ENCODE measurements at regions not wholly inside any gene's neighbourhood (a gene's known extent, or its start where the extent isn't known, plus 50 kb on each side); places are given as distances from the start of the nearest gene placed in this dataset.

DNA sequence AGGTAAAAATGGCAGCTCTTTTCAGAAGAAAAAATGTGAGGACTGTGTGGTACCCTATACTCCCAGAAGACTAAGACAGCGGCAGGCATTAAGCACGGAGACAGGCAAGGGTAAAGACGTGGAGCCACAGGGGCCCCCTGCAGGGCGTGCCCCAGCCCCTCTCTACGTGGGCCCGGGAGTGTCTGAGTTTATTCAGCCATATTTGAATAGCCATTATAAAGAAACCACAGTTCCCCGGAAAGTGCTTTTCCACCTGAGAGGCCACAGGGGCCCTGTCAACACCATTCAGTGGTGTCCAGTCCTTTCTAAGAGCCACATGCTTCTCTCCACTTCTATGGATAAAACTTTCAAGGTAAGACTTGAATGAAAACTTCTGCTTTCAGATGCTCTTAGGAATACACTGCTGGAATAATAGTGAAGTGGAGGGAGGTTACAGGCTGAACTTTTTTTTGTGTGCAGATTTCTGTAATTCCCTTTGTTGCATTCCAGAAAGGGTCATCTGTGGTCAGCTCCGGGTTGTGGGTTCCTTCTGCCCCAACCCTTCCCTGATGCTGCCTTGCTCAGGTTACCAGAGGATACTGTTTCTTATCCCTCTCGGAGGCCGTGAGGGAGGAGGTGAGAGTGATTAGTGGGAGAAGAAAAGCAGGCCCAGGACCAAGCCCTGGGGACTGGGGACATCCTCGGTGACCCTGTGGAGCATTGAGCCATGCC is 58.4 kb downstream of the SLC25A47 start:
- Histone ChIP-seq H3K27me3 (ENCODE audit: insufficient read depth, low read length) (no peaks in the 10 kb centered on the region), H3K9me3 (ENCODE audit: low read length) (no peaks in the 10 kb centered on the region), H3K36me3 (ENCODE audit: insufficient read depth, low read length) (peaks cover 2% of the 10 kb centered on the region), H3K4me3 (ENCODE audit: low read length) (no peak overlapping the region), H3K4me1 (ENCODE audit: insufficient read depth, low read length) (peaks cover 39% of the 10 kb centered on the region), H2AFZ (ENCODE audit: low read depth, low read length) (no peak overlapping the region)

- H3K4me3 ChIP-seq (ENCODE audit: low read length), result no peak overlapping the region
- peaks cover 35% of the 10 kb centered on the region for H3K4me1 ChIP-seq (ENCODE audit: insufficient read depth, low read length)
- H3K9me3 ChIP-seq (ENCODE audit: low read length), result no peaks in the 10 kb centered on the region
- no peak overlapping the region for H2AFZ ChIP-seq (ENCODE audit: low read depth, low read length)
- H3K36me3 ChIP-seq (ENCODE audit: insufficient read depth, low read length), result peaks cover 2% of the 10 kb centered on the region
- H3K27me3 ChIP-seq (ENCODE audit: insufficient read depth, low read length), result no peaks in the 10 kb centered on the region
Observed at GRCh38 chr14:100382106-100382455, 58.9 kb downstream of the SLC25A47 start.

GRCh38 chr14:100383727-100384158 is 60.6 kb downstream of the SLC25A47 start:
- Histone ChIP-seq H3K36me3 (ENCODE audit: insufficient read depth, low read length) (peaks cover 2% of the 10 kb centered on the region), H2AFZ (ENCODE audit: low read depth, low read length) (no peak overlapping the region), H3K27me3 (ENCODE audit: insufficient read depth, low read length) (no peaks in the 10 kb centered on the region), H3K4me1 (ENCODE audit: insufficient read depth, low read length) (peaks cover 29% of the 10 kb centered on the region), H3K4me3 (ENCODE audit: low read length) (no peak overlapping the region), H3K9me3 (ENCODE audit: low read length) (no peaks in the 10 kb centered on the region)

- no peaks in the 10 kb centered on the region for H3K27me3 ChIP-seq (ENCODE audit: insufficient read depth, low read length)
- H3K4me3 ChIP-seq (ENCODE audit: low read length), result no peak overlapping the region
- peaks cover 2% of the 10 kb centered on the region for H3K36me3 ChIP-seq (ENCODE audit: insufficient read depth, low read length)
- peaks cover 29% of the 10 kb centered on the region for H3K4me1 ChIP-seq (ENCODE audit: insufficient read depth, low read length)
- H2AFZ ChIP-seq (ENCODE audit: low read depth, low read length), result no peak overlapping the region
- H3K9me3 ChIP-seq (ENCODE audit: low read length), result no peaks in the 10 kb centered on the region
Observed at GRCh38 chr14:100384277-100384676, 61.1 kb downstream of the SLC25A47 start.

GRCh38 chr14:100384819-100385813 is 62.0 kb downstream of the SLC25A47 start:
- peaks cover 30% of the 10 kb centered on the region for H3K4me1 ChIP-seq (ENCODE audit: insufficient read depth, low read length)
- H2AFZ ChIP-seq (ENCODE audit: low read depth, low read length), result no peak overlapping the region
- H3K4me3 ChIP-seq (ENCODE audit: low read length), result no peak overlapping the region
- no peaks in the 10 kb centered on the region for H3K9me3 ChIP-seq (ENCODE audit: low read length)
- no peaks in the 10 kb centered on the region for H3K27me3 ChIP-seq (ENCODE audit: insufficient read depth, low read length)
- peaks cover 2% of the 10 kb centered on the region for H3K36me3 ChIP-seq (ENCODE audit: insufficient read depth, low read length)

DNA sequence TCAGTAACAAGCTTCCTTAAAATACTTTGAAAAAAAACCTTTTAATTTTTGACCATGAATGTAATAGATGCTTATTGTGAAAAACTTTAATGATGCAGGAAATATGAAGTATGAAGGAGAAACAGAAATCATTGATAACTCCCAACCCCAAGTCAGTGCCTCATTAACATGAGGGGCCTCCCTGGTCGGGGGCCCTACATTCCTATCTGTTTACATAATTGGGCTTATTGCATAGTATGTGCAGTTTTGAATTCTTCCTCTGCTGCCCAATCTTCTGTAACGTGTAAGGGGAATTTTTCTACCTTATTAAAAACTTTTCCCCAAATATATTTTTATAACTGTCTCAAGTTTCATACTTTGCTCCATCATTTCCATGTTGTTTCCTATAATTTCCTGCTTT is 63.0 kb downstream of the SLC25A47 start:
- no peaks in the 10 kb centered on the region for H3K9me3 ChIP-seq (ENCODE audit: low read length)
- H2AFZ ChIP-seq (ENCODE audit: low read depth, low read length), result no peak overlapping the region
- peaks cover 33% of the 10 kb centered on the region for H3K4me1 ChIP-seq (ENCODE audit: insufficient read depth, low read length)
- H3K27me3 ChIP-seq (ENCODE audit: insufficient read depth, low read length), result no peaks in the 10 kb centered on the region
- H3K36me3 ChIP-seq (ENCODE audit: insufficient read depth, low read length), result peaks cover 2% of the 10 kb centered on the region
- H3K4me3 ChIP-seq (ENCODE audit: low read length), result no peak overlapping the region

DNA sequence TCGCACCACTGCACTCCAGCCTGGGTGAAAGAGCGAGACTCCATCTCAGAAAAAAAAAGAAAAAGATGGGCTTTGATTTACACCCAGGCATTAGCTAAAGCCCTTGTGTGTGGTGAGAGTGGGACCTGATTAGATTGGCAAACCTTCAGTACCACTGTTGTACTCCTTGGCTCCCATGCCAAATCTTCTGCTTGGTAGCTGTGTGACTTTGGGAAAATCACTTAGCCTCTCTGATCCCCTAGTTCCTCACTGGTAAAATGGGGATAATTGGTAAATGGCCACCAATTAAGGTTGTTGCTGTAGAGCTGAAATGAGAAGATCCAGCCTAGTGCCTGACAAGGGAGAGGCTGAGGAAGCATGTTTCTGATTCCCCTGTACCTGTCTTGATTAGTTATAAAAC is 63.7 kb downstream of the SLC25A47 start:
- H3K4me1 ChIP-seq (ENCODE audit: insufficient read depth, low read length), result peaks cover 33% of the 10 kb centered on the region
- no peak overlapping the region for H3K4me3 ChIP-seq (ENCODE audit: low read length)
- H2AFZ ChIP-seq (ENCODE audit: low read depth, low read length), result no peak overlapping the region
- no peaks in the 10 kb centered on the region for H3K27me3 ChIP-seq (ENCODE audit: insufficient read depth, low read length)
- peaks cover 2% of the 10 kb centered on the region for H3K36me3 ChIP-seq (ENCODE audit: insufficient read depth, low read length)
- no peaks in the 10 kb centered on the region for H3K9me3 ChIP-seq (ENCODE audit: low read length)

GRCh38 chr14:100387450-100387849 is 64.3 kb downstream of the SLC25A47 start:
- H3K27me3 ChIP-seq (ENCODE audit: insufficient read depth, low read length), result no peaks in the 10 kb centered on the region

DNA sequence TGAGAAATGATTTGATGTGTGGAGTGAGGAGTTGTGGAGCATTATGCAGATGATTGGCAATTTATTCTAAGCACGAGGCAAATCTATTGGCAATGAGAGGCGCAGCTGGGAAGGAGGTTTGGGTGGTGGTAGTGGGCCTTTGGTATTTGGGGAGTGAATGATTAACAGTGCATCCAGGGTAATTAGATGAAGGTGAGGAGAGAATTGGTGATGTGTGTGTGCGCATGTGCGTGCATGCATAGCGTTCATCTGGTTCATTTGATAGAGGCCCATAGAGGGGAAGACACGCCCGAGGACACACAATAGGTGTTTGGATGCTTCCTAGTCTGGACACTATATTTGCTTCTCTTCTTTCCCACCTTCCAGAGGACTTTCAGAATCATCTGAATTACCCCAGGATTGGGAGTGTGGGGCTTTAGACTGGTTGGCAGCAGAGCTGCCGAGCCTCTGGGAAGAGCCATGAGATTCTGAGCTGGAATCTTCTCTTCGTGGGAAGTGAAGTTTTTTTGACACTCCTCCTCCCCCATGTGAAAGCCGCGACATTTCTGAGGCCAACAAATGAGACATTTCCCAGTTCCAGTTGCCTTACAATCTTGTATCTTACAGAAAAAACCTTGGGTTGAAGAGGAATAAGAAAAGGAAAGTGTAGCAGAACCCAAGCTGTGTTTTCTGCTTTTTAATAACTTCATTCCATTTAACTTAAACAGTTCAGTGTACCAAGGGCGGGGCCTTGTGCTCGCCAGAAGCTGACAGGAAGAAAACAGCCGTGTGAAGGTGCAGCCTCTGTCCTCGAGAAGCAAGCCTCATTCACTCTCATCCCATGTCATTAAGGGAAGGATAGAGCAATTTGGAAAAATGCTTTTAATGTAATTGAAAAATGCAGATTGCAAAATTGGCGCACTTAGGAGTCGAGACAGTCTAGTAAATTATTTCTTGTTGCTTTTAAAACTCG is 65.2 kb downstream of the SLC25A47 start:
- no peak overlapping the region for H3K4me3 ChIP-seq (ENCODE audit: low read length)
- no peak overlapping the region for H2AFZ ChIP-seq (ENCODE audit: low read depth, low read length)
- H3K4me1 ChIP-seq (ENCODE audit: insufficient read depth, low read length), result peaks cover 41% of the 10 kb centered on the region
- no peaks in the 10 kb centered on the region for H3K9me3 ChIP-seq (ENCODE audit: low read length)
- H3K36me3 ChIP-seq (ENCODE audit: insufficient read depth, low read length), result no peaks in the 10 kb centered on the region
- no peaks in the 10 kb centered on the region for H3K27me3 ChIP-seq (ENCODE audit: insufficient read depth, low read length)

More at GRCh38 chr14:100387450-100387849, 64.3 kb downstream of the SLC25A47 start:
- peaks cover 36% of the 10 kb centered on the region for H3K4me1 ChIP-seq (ENCODE audit: insufficient read depth, low read length)
- H3K4me3 ChIP-seq (ENCODE audit: low read length), result no peak overlapping the region
- no peak overlapping the region for H2AFZ ChIP-seq (ENCODE audit: low read depth, low read length)
- H3K9me3 ChIP-seq (ENCODE audit: low read length), result no peaks in the 10 kb centered on the region
- H3K36me3 ChIP-seq (ENCODE audit: insufficient read depth, low read length), result no peaks in the 10 kb centered on the region

DNA sequence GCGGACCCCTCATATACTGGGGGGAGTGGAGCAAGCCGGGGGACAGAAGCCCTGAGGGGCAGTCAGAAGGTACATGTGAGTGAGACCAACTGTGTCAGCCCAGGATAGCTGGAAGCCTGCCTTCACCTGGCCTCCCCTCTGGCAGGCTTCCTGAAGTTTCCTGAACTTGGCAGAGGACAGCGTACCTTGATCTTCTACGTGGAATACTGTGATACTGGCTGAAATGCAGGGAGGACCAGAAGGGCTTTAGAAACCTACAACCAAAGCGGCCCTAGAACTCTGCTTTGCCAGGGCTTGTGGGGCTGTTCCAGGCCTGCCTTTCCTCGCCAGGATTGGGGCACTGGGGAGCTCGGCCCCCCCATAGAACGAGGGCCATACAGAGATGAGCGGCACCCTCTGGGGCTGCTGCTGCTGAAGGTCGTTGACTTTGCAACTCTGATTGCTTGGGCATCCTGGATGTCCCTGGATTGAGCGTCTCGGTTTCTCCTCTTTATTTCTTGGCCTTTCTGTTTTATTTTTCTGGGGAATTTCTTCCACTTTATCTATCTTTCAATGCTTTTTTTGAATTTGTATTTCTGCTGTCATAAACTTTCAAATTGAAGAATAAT is 66.5 kb downstream of the SLC25A47 start:
- no peaks in the 10 kb centered on the region for H3K27me3 ChIP-seq (ENCODE audit: insufficient read depth, low read length)
- no peak overlapping the region for H2AFZ ChIP-seq (ENCODE audit: low read depth, low read length)
- H3K4me3 ChIP-seq (ENCODE audit: low read length), result no peak overlapping the region
- H3K9me3 ChIP-seq (ENCODE audit: low read length), result no peaks in the 10 kb centered on the region
- H3K4me1 ChIP-seq (ENCODE audit: insufficient read depth, low read length), result peaks cover 52% of the 10 kb centered on the region
- H3K36me3 ChIP-seq (ENCODE audit: insufficient read depth, low read length), result no peaks in the 10 kb centered on the region

- H3K4me1 ChIP-seq (ENCODE audit: insufficient read depth, low read length), result peaks cover 42% of the 10 kb centered on the region
- no peak overlapping the region for H3K4me3 ChIP-seq (ENCODE audit: low read length)
- H3K36me3 ChIP-seq (ENCODE audit: insufficient read depth, low read length), result no peaks in the 10 kb centered on the region
- no peaks in the 10 kb centered on the region for H3K27me3 ChIP-seq (ENCODE audit: insufficient read depth, low read length)
- no peak overlapping the region for H2AFZ ChIP-seq (ENCODE audit: low read depth, low read length)
- H3K9me3 ChIP-seq (ENCODE audit: low read length), result no peaks in the 10 kb centered on the region
Observed at GRCh38 chr14:100391173-100391572, 68.0 kb downstream of the SLC25A47 start.

GRCh38 chr14:100391724-100392123 is 68.6 kb downstream of the SLC25A47 start:
- no peak overlapping the region for H2AFZ ChIP-seq (ENCODE audit: low read depth, low read length)
- no peak overlapping the region for H3K4me3 ChIP-seq (ENCODE audit: low read length)
- no peaks in the 10 kb centered on the region for H3K9me3 ChIP-seq (ENCODE audit: low read length)
- H3K27me3 ChIP-seq (ENCODE audit: insufficient read depth, low read length), result no peaks in the 10 kb centered on the region
- peaks cover 45% of the 10 kb centered on the region for H3K4me1 ChIP-seq (ENCODE audit: insufficient read depth, low read length)
- no peaks in the 10 kb centered on the region for H3K36me3 ChIP-seq (ENCODE audit: insufficient read depth, low read length)
